G401 (cell line): ENCODE measurements at regions not wholly inside any gene's neighbourhood (a gene's known extent, or its start where the extent isn't known, plus 50 kb on each side); places are given as distances from the start of the nearest gene placed in this dataset.
"Not testable (repeated sequence)": the region's sequence is repeated elsewhere in the genome, so short reads cannot be mapped to it uniquely, and the experiment has no call there.

ENCODE experiments used
- DNase-seq: peaks from one replicate; pipeline ENCODE4 v3.0.0-alpha.2; 2015; ENCODE audit warnings: low spot score
- in situ Hi-C: cut with HindIII; loops from 2 replicates; pipeline ENCODE4 v1.10.0; 2016; ENCODE audit warnings: low sequenced_read_pairs, mixed read lengths

- in situ Hi-C loops, result no loop called here
- DNase-seq, result no peak
Observed at GRCh38 chr12:34097213-34097612, 74.9 kb downstream of the ALG10 start.

GRCh38 chr12:34105392-34105933, 83.2 kb downstream of the ALG10 start:
- DNase-seq, result no peak
- in situ Hi-C loops, result no loop called here

- DNase-seq, result no peak
Observed at GRCh38 chr12:34106172-34106571, 83.9 kb downstream of the ALG10 start.

GRCh38 chr12:34107016-34107415, 84.7 kb downstream of the ALG10 start:
- DNase-seq, result no peak
- in situ Hi-C loops, result no loop called here

More at GRCh38 chr12:34106172-34106571, 83.9 kb downstream of the ALG10 start:
- in situ Hi-C loops, result no loop called here

GRCh38 chr12:34107781-34108404, 85.6 kb downstream of the ALG10 start:
- in situ Hi-C loops, result no loop called here
- no peak for DNase-seq

- in situ Hi-C loops, result no loop called here
Observed at GRCh38 chr12:34108405-34108803, 86.1 kb downstream of the ALG10 start.

GRCh38 chr12:34108967-34109366, 86.7 kb downstream of the ALG10 start:
- in situ Hi-C loops, result no loop called here
- no peak for DNase-seq

More at GRCh38 chr12:34108405-34108803, 86.1 kb downstream of the ALG10 start:
- DNase-seq, result no peak

GRCh38 chr12:34109390-34109789, 87.1 kb downstream of the ALG10 start:
- in situ Hi-C loops, result no loop called here
- no peak for DNase-seq

- DNase-seq, in situ Hi-C loops: not testable (repeated sequence)
Observed at GRCh38 chr12:34109909-34110531, 87.7 kb downstream of the ALG10 start.

- in situ Hi-C loops, result no loop called here
Observed at GRCh38 chr12:34119366-34119765, 97.1 kb downstream of the ALG10 start.

GRCh38 chr12:34121360-34121759, 99.1 kb downstream of the ALG10 start:
- no peak for DNase-seq
- in situ Hi-C loops, result no loop called here

More at GRCh38 chr12:34119366-34119765, 97.1 kb downstream of the ALG10 start:
- DNase-seq, result no peak

GRCh38 chr12:34123092-34123491, 100.8 kb downstream of the ALG10 start:
- in situ Hi-C loops, result not testable (repeated sequence)
- DNase-seq, result peak; percentile 31

- in situ Hi-C loops, result no loop called here
- DNase-seq, result no peak
Observed at GRCh38 chr12:34124608-34125007, 102.3 kb downstream of the ALG10 start.

GRCh38 chr12:34126239-34126641, 103.9 kb downstream of the ALG10 start:
- in situ Hi-C loops, result no loop called here
- DNase-seq, result no peak

GRCh38 chr12:34126805-34127204, 104.5 kb downstream of the ALG10 start:
- no peak for DNase-seq
- in situ Hi-C loops, result no loop called here

- in situ Hi-C loops, DNase-seq: not testable (repeated sequence)
Observed at GRCh38 chr12:34127379-34127778, 105.1 kb downstream of the ALG10 start.

- in situ Hi-C loops, result no loop called here
- no peak for DNase-seq
Observed at GRCh38 chr12:34142430-34142829, 120.1 kb downstream of the ALG10 start.

- DNase-seq, result no peak
- in situ Hi-C loops, result loop anchor here (10.0 kb wide), 1 partner anchor 434 kb away; no protein-coding TSS in a partner anchor
Observed at GRCh38 chr12:34151019-34151418, 128.7 kb downstream of the ALG10 start.

GRCh38 chr12:34163443-34163842, 141.1 kb downstream of the ALG10 start:
- DNase-seq, result no peak
- in situ Hi-C loops, result no loop called here

GRCh38 chr12:34166427-34167060, 144.2 kb downstream of the ALG10 start:
- in situ Hi-C loops, result no loop called here
- no peak for DNase-seq
